Effector CD8-positive, alpha-beta T cell (primary cell): ENCODE measurements at regions not wholly inside any gene's neighbourhood (a gene's known extent, or its start where the extent isn't known, plus 50 kb on each side); places are given as distances from the start of the nearest gene placed in this dataset.

Source experiments
- DNase-seq: peaks from one replicate; lab custom pipeline; 2025; lab: John Stamatoyannopoulos, UW

DNA sequence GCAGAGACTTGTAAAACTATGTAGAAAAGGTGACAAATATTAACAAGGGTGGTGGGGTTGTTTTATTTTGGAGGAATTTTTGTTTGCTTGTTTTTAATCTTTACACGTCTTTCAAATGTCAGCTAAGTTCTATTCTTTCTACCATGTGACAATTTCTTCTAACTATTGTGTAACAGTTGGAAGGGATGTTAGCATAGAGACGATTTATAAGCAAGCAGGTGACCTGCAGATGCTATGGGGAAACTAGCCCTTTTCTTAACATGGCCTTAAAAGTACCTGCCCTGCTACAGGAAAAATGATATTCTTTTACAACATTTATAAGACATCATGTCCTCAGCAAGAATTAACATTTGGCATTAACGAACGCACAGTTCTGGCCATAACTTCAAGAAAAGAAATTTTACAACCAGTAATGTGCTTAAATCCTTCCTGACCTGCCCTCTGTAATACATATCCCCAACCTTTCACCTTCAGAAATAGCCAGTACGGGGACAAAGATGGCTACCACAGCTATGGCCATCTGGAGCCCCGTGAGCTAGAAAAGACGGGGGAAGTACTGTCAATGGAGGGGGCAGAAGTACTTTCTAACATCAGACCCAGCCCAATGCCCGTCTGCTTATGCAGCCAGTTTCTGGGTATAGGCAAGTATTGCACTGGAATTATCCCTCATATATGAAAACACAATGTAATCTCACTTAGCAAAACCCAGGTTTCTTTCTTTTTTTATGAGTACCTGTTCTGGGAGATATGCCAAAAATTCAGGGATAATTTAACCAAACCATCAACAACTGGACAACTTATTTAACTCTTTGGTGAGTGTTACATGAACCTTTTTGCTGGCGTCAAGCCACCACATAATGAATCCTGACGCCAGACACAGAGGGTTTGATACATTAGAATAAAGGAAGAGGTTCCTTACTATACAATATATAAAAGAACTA, 67.7 kb upstream of the NR2F2 start:
- DNase-seq, result no peak

DNA sequence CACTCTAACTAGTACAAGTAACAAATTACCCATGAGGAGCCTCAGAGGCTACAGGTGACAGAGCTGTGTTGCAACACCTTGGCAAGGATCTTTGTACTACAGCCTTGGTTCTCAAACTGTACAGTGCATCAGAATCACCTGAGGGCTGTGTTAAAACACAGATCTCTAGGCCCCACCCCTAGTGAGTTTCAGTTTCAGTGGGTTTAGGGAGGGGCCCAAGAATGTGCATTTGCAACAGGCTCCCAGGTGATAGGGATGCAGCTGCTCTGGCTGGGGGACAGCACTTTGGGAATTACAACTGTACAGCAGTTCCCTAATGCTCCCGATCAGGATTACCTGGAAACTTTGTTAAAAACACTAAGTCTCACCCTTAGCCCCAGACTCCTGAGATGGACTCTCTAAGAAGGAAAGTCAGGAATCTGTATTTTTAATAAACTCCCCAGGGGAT, 66.1 kb upstream of the NR2F2 start:
- DNase-seq, result no peak

DNA sequence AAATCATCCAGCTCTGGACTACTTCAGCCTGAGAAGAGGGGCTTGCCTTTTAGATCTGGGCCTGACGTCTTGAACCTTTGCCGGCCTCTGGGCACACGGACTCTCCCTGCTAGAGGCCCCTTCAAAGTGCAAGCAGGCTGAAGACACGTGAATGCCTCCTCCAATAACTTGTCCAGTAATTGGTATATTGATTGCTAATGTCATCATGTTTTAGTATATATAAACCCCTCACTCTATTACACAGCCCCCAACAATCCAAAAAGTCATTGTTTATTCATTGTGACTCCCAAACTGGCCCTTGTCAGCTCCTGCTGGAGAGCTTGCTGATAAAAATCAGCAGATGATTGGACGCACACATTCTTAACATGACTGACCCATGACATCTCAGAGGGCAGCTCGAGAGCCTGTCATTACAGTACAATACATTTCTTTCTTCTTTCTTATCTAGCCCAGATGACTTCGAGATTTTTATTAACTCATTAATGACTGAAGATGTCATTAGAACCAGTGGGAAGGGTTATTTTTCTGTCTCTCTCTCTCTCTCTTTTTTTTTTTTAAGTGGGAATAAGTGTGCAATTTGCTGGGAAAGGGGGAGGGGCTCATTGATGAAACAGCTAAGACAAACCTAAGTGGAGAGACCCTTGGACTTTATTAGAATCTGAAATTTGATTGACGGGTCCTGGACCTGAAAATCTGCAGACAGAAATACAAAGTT, 65.5 kb upstream of the NR2F2 start:
- no peak for DNase-seq

DNA sequence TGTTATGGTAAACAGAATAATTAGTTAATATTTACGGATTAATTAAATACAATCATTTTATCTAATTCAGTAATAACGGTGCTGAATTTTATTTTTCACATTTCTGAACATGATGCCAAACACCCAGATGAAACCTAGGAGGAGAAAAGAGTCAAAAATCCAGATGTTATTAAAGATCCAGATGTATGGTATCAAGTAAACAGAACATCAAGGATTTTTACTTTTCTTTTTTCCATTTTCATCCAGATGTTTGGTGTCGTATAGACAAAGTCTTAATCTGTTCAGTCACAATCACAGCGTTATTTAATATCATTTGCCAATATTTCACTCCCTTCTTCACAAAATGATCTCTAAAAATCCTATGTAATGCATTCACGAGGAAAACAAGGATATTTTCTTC, 64.0 kb upstream of the NR2F2 start:
- DNase-seq, result no peak

- no peak for DNase-seq
These were observed 63.0 kb upstream of the NR2F2 start for GRCh38 chr15:96267463-96267862.

DNA sequence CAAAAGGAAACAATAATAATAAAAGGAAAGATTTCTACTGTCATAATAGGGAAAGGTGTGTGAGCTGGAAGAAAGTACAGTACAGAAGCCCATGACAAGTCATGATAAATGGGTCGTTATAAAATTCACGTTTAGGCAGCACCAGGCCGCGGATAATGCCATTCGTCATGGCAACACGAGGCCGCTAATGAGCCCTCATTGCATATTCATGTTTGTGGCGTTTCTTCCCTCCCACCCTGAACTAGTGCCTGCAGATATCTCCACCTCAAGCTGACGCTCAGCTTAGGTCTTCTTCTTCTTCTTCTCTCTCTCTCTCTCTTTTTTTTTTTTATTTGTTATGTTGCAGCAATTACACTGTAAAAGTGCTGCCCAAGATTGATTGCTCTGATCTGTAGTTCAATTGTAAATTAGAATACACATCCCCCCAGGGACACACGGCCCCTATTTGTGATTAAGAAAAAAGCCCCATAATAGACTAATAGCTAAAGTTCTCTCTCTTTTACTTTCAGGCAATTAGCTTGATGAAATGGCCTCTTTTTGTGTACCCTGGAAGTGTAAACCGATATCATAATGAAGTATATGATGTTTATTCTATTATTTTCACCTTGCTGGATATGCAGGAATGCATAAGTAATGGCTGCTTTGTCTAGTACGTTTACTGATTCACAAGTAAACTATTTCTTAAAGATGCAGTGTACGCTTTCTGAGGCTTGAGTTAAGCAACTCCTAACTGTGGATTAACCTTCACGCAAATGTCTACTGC, 61.9 kb upstream of the NR2F2 start:
- DNase-seq, result no peak

- DNase-seq, result no peak
These were observed 59.8 kb upstream of the NR2F2 start for GRCh38 chr15:96270581-96271172.

DNA sequence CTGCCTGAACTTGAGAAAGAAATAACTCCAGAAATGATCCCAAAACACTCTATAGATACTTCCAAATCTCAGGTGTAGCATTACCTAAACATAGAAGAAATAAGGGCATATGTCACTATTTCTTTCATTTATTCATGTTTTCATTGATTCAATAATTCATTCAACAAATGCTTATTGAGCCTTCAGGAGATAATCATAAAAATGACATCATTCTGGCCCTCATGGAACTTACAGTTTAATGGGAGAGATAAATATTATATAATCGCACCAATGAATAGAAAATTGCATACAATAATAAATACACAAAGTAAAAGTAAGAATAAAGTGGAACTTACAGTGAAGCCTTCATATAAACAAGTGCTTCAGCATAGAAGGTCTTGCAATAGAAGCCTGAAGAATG, 58.1 kb upstream of the NR2F2 start:
- no peak for DNase-seq

GRCh38 chr15:96273317-96274086, 57.0 kb upstream of the NR2F2 start:
- no peak for DNase-seq

DNA sequence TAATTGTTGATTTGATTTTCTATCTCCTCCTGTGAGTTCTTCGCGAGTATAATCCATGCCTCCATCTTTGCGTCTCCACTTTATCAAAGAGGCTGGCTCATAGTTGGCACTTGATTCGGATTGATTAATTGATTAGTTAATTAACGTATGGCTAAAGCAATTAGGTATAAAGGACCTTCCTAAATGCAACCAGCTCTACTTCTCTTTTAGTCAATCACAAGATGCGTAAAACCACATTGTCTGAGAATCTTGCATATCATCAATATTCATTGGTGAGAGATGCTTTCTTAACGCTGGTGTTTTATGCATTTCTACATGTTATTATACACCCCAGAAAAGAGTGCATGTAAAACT, 56.4 kb upstream of the NR2F2 start:
- no peak for DNase-seq

GRCh38 chr15:96274698-96275097, 55.8 kb upstream of the NR2F2 start:
- no peak for DNase-seq

GRCh38 chr15:96276438-96277210, 53.9 kb upstream of the NR2F2 start:
- no peak for DNase-seq
